ENCODE measurements at regions not wholly inside any gene's neighbourhood (a gene's known extent, or its start where the extent isn't known, plus 50 kb on each side); places are given as distances from the start of the nearest gene placed in this dataset.

GRCh38 chr2:120793682-120794403, 58.2 kb downstream of the GLI2 start:
- TF ChIP-seq REST (IDR thresholded peaks at IDR 0.05; ENCODE audit: insufficient read depth in 1 of 2, low read depth in 2 of 2, low read length in 2 of 2) (no peak), SIN3A (IDR thresholded peaks at IDR 0.05; ENCODE audit: borderline replicate concordance, insufficient read depth, low read length) (no peak), FOXP2 (optimal IDR thresholded peaks at IDR 0.05; ENCODE audit: borderline replicate concordance, extremely low read depth, extremely low read length, insufficient read depth) (no peak), TAF1 (IDR thresholded peaks at IDR 0.05; ENCODE audit: borderline replicate concordance, insufficient read depth, low read length) (no peak), POLR2AphosphoS5 (IDR thresholded peaks at IDR 0.05; ENCODE audit: low read depth, low read length) (no peak)
